GM19025 (cell line): ENCODE measurements at regions not wholly inside any gene's neighbourhood (a gene's known extent, or its start where the extent isn't known, plus 50 kb on each side); places are given as distances from the start of the nearest gene placed in this dataset.

Source experiments
- ATAC-seq: cut with Tn5 transposase; IDR thresholded peaks from one replicate; pipeline ENCODE4 v1.9.1; 2021; ENCODE audit warnings: mild to moderate bottlenecking, low read depth, moderate library complexity; ENCODE audit not compliant: unreplicated experiment

GRCh38 chr1:194534784-194535183 lies 1348.4 kb upstream of the B3GALT2 start:
- no peak for ATAC-seq

GRCh38 chr1:194533641-194534040 lies 1347.2 kb upstream of the B3GALT2 start:
- no peak for ATAC-seq

DNA sequence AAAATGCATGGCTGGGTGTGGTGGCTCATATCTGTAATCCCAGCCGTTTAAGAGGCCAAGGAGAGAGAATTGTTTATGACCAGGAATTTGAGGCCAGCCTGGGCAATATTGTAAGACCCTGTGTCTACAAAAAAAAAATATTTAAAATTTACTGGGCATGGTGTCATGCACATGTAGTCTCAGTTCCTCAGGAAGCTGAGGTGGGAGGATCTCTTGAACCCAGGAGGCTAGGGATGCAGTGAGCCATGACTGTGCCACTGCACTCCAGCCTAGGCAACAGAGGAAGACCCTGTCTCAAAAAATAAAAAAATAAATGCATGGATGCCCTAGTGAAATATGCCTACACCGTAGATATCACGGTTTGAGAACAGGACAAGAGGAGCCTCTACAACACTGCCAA lies 1331.2 kb upstream of the B3GALT2 start:
- no peak for ATAC-seq

- no peak for ATAC-seq
Observed at GRCh38 chr1:194515916-194516315, 1329.5 kb upstream of the B3GALT2 start.

- no peak for ATAC-seq
Observed at GRCh38 chr1:194512957-194513356, 1326.5 kb upstream of the B3GALT2 start.

DNA sequence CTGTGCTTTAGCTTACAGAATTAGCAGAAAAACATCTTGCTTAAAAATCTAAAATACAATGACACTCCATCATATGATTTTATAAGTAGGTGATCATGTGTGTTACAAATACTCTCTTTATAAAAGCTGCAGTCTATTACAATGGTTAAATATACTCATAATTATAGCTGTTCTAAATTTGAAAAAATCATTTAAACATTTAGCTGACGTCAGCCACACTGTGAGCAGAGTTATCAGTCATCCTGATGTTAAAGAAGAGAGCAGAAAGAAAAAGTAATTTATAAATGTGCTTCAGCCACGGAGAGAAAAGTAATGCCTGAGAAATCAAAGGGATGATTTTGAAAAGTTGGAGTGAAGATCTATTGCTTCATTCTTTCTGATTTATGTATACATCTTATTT lies 1325.9 kb upstream of the B3GALT2 start:
- no peak for ATAC-seq

- no peak for ATAC-seq
Observed at GRCh38 chr1:194503209-194503608, 1316.8 kb upstream of the B3GALT2 start.

GRCh38 chr1:194495434-194495833 lies 1309.0 kb upstream of the B3GALT2 start:
- ATAC-seq = no peak

- no peak for ATAC-seq
Observed at GRCh38 chr1:194487172-194487571, 1300.8 kb upstream of the B3GALT2 start.

GRCh38 chr1:194485432-194485831 lies 1299.0 kb upstream of the B3GALT2 start:
- ATAC-seq = no peak

DNA sequence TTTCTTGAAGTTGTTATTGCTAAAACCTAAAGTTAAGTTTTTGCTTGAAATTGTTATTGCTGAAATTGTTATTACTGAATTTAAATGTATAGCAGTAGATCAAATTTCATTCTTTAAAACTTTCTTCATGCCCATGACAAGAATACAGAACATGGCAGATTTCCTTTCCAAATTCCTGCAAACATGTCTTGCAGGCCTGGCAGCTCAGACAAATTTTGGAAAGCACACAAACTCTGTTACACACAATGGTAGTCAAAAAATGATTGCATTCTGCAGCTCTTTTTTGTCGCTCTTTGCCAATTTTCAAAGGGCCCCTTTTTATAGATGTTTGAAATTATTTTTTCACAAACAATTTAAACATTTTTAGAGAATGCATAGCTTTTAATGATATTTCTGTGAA lies 1292.3 kb upstream of the B3GALT2 start:
- no peak for ATAC-seq

DNA sequence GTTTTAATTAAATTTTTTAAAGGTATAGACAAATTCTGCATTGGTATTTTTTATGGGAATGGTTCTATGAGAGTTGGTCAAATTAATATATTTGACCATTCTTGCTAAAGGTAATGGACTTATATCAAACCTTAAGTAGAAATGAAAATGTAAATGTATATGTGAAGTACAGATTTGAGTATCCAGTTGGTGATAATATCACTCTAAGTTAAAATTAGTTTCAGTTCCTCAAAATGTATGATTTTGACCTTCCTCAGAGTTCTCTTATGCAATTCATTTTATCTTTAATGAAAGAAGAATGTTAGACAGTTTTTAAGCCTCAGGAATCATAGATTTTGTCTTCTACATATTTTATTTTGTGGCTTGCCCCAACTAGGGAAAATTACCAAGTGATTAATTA lies 1291.5 kb upstream of the B3GALT2 start:
- no peak for ATAC-seq

GRCh38 chr1:194476872-194477271 lies 1290.5 kb upstream of the B3GALT2 start:
- ATAC-seq = no peak

DNA sequence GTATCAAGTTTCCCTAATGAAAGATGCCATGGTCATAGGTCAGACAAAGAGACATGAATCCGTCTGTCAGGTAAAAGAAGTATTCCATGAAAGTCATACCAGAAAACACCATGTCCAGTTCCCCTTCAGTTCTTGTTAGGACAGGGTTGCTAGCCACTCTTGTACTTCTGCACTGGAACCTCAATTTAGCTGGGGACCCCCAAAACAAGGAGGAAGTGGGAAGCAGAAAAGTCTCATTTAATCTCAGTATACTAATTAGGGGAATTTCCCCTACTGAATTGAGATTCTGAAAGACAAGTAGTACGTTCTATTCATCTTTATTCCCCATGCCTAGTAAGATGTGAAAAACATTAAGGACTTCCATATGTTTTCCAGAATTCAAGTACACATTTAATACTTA lies 1289.9 kb upstream of the B3GALT2 start:
- no peak for ATAC-seq

DNA sequence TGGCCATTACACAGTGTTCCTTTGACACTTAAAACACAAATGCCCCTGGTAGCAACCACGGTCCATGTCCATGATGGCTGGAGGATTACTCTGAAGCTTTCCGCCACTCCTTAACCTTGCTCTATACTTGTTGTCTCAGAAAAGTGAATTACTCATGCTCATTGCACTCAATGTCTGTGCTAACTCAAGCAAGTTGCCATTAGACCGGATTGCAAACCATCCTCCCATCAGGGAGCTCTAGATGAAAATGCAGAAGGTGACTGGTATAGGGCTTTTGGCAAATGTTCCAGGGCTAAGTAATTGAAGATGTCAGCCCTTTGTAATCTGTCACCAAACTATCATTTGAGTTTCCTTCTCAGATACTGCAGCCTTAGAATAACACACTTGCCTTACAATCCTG lies 1288.3 kb upstream of the B3GALT2 start:
- ATAC-seq = no peak

GRCh38 chr1:194473766-194474165 lies 1287.4 kb upstream of the B3GALT2 start:
- no peak for ATAC-seq

- no peak for ATAC-seq
Observed at GRCh38 chr1:194469282-194469681, 1282.9 kb upstream of the B3GALT2 start.

- ATAC-seq = no peak
Observed at GRCh38 chr1:194466706-194467105, 1280.3 kb upstream of the B3GALT2 start.

DNA sequence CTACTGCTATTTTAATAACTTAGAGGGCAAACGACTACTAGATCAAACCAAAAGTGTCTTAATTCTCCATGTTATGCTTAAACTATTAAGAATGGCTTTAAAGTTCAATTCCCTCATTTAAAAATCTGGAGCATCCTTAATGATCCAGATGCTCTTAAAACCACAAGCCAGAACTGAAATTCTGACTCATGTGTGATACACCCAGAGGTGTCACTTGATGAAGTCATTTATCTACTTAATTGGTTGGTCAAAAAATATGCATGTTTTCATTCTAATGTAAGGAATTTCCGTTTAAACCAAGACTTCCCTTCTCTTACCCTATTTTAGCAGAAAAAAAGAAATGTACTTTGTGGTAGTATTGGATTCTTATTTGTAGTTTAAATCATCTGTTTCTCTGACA lies 1261.2 kb upstream of the B3GALT2 start:
- no peak for ATAC-seq

GRCh38 chr1:194445244-194445643 lies 1258.8 kb upstream of the B3GALT2 start:
- no peak for ATAC-seq

DNA sequence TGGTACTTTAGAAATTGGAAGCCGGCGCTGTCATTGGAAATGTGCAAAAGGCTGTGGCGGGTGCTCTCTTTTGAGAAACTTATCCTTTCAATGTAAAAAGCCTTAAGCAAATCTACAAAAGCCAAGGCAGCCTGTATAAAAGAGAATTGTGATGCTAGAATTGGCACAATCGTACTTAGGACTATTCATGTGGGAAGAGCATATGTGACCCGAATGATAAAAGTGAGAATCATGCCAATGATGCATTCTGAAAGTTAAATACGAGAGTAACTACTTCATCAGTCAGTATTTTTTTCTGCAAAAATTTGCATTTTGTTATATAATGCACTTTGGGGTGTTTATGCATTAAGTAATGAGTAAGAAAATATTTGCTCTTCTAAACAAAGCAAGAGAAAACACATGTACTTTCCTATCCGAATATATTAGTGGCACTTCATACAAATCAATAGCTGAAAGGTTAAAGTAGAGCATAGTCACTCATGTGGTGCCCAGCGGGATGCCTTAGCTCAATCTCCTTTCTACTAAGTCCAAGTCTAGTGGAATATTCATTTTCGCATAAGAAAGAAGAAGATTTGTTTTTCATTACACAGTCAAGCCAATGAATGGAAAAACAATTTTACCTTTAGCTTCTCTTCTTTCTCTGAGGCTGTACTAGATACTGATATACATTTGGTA lies 1256.6 kb upstream of the B3GALT2 start:
- no peak for ATAC-seq

GRCh38 chr1:194437135-194437534 lies 1250.7 kb upstream of the B3GALT2 start:
- no peak for ATAC-seq

- ATAC-seq = no peak
Observed at GRCh38 chr1:194431121-194431520, 1244.7 kb upstream of the B3GALT2 start.
